GM12878 (cell line): ENCODE measurements at regions not wholly inside any gene's neighbourhood (a gene's known extent, or its start where the extent isn't known, plus 50 kb on each side); places are given as distances from the start of the nearest gene placed in this dataset.

ENCODE experiments used
- ATAC-seq: fragments of 200-7000 bp; cut with Tn5 transposase; 3 replicates; pipeline ENCODE4 v1.9.1; 2020; ENCODE audit warnings: mild to moderate bottlenecking, moderate library complexity
- BruUV-seq: library from RNA; stranded (reverse); fragments of 400-500 nt; replicated peaks from 2 replicates; lab custom pipeline; 2021; lab: Mats Ljungman, UMichigan
- CTCF ChIA-PET: fragments of 300-600 bp; sonication (Branson Sonifier 250); formaldehyde crosslinking; extraction: SDS; loops from one replicate; lab custom pipeline; 2021; ENCODE audit warnings: inconsistent platforms; lab: Yijun Ruan, JAX
- POLR2A ChIA-PET: fragments of 350-600 bp; formaldehyde crosslinking; extraction: SDS; loops from one replicate; lab custom pipeline; 2021; ENCODE audit warnings: inconsistent platforms; lab: Charles Lee
- RAD21 ChIA-PET: fragments of 300-600 bp; sonication (Branson Sonifier 250); formaldehyde crosslinking; loops from one replicate; lab custom pipeline; 2023; ENCODE audit warnings: antibody characterized with exemption; ENCODE audit not compliant: unreplicated experiment; lab: Charles Lee
- SMC1A ChIA-PET: fragments of 300-600 bp; sonication (Branson Sonifier 250); formaldehyde crosslinking; loops from one replicate; lab custom pipeline; 2023; ENCODE audit not compliant: unreplicated experiment, uncharacterized antibody; lab: Charles Lee
- DNase-seq: peaks from one replicate; pipeline ENCODE4 v3.0.0-alpha.2; 2011; ENCODE audit warnings: low read depth, low spot score
- FAIRE-seq: peaks from 3 replicates; lab custom pipeline; 2011; peaks lifted over from hg19 to GRCh38; lab: Jason Lieb, UNC
- H2AFZ ChIP-seq: 2 replicates; pipeline ENCODE4 v1.6.0; 2011; ENCODE audit warnings: low read depth, low read length, control low read depth; ENCODE audit not compliant: control insufficient read depth
- H3K27ac ChIP-seq: 2 replicates; pipeline ENCODE4 v1.5.1; 2011; ENCODE audit warnings: control low read depth; ENCODE audit not compliant: control insufficient read depth, insufficient read depth
- H3K27me3 ChIP-seq, 2 experiments: replicated peaks in 1 of 2; 2 replicates each; pipeline versions ENCODE4 v1.6.0 to v1.6.1; 2011; ENCODE audit warnings: low read length in 1 of 2; ENCODE audit not compliant: control insufficient read depth in 2 of 2, insufficient read depth in 2 of 2
- H3K36me3 ChIP-seq, 2 experiments: 2 replicates each; pipeline ENCODE4 v1.5.1; 2011; ENCODE audit warnings: low read length in 1 of 2; ENCODE audit not compliant: control insufficient read depth in 2 of 2, insufficient read depth in 2 of 2
- H3K4me1 ChIP-seq: 2 replicates; pipeline ENCODE4 v1.6.1; 2011; ENCODE audit warnings: mild to moderate bottlenecking, low read length, moderate library complexity, mixed read lengths; ENCODE audit not compliant: control insufficient read depth, insufficient read depth
- H3K4me2 ChIP-seq: 2 replicates; pipeline ENCODE4 v1.6.0; 2011; ENCODE audit warnings: control low read depth; ENCODE audit not compliant: control insufficient read depth, insufficient read depth
- H3K4me3 ChIP-seq: fragments of 200-600 bp; sonication (generic); 2 replicates; pipeline ENCODE4 v1.5.1; 2016
- H3K79me2 ChIP-seq: 2 replicates; pipeline ENCODE4 v1.6.0; 2011; ENCODE audit warnings: low read length; ENCODE audit not compliant: control insufficient read depth, insufficient read depth
- H3K9ac ChIP-seq: 2 replicates; pipeline ENCODE4 v1.8.0; 2011; ENCODE audit warnings: low read length, control low read depth, mixed read lengths; ENCODE audit not compliant: control insufficient read depth, insufficient read depth
- H3K9me3 ChIP-seq: replicated peaks from 3 replicates; pipeline ENCODE4 v1.5.1; 2011; ENCODE audit warnings: mild to moderate bottlenecking, low read length; ENCODE audit not compliant: control insufficient read depth, insufficient read depth
- H4K20me1 ChIP-seq: 2 replicates; pipeline ENCODE4 v1.6.0; 2011; ENCODE audit not compliant: control insufficient read depth, insufficient read depth
- ATF2 ChIP-seq: IDR thresholded peaks from 2 replicates; pipeline ENCODE4 v1.6.1; 2012; ENCODE audit warnings: low read length, inconsistent platforms
- ATF7 ChIP-seq: fragments of 450-650 bp; IDR thresholded peaks from 2 replicates; pipeline ENCODE4 v1.6.1; 2016; ENCODE audit warnings: low read depth, mild to moderate bottlenecking
- DPF2 ChIP-seq: fragments of 450-650 bp; IDR thresholded peaks from 2 replicates; pipeline ENCODE4 v1.6.1; 2017; ENCODE audit warnings: mild to moderate bottlenecking
- HCFC1 ChIP-seq: fragments of 150-350 bp; IDR thresholded peaks from 2 replicates; pipeline ENCODE4 v1.6.1; 2014; ENCODE audit warnings: low read length
- MLLT1 ChIP-seq: fragments of 450-650 bp; IDR thresholded peaks from 2 replicates; pipeline ENCODE4 v1.6.1; 2016; ENCODE audit warnings: mild to moderate bottlenecking
- REST ChIP-seq: IDR thresholded peaks from 2 replicates; pipeline ENCODE4 v1.6.1; 2012; ENCODE audit warnings: mild to moderate bottlenecking, low read depth, low read length
- SIX5 ChIP-seq: IDR thresholded peaks from 2 replicates; pipeline ENCODE4 v1.6.1; 2011; ENCODE audit warnings: mild to moderate bottlenecking, low read depth, low read length, moderate library complexity; ENCODE audit not compliant: severe bottlenecking
- SMAD5 ChIP-seq: IDR thresholded peaks from 2 replicates; pipeline ENCODE4 v1.6.1; 2016; ENCODE audit warnings: antibody characterized with exemption, low read depth
- SPI1 ChIP-seq: IDR thresholded peaks from 2 replicates; pipeline ENCODE4 v1.6.1; 2011; ENCODE audit warnings: low read depth, mild to moderate bottlenecking, low read length, moderate library complexity, borderline replicate concordance; ENCODE audit not compliant: insufficient read depth
- SRF ChIP-seq, 2 experiments: IDR thresholded peaks; 2 replicates each; pipeline ENCODE4 v1.6.1; 2011; ENCODE audit warnings: low read depth in 2 of 2, low read length in 2 of 2, mild to moderate bottlenecking in 1 of 2, moderate library complexity in 1 of 2
- TCF7 ChIP-seq: IDR thresholded peaks from 2 replicates; pipeline ENCODE4 v1.6.1; 2014; ENCODE audit warnings: antibody characterized with exemption, borderline replicate concordance
- ZBTB33 ChIP-seq: fragments of 450-650 bp; IDR thresholded peaks from 2 replicates; pipeline ENCODE4 v1.6.1; 2017; ENCODE audit warnings: mild to moderate bottlenecking
- ZNF622 ChIP-seq: fragments of 450-650 bp; IDR thresholded peaks from 2 replicates; pipeline ENCODE4 v1.6.1; 2017; ENCODE audit warnings: mild to moderate bottlenecking, inconsistent platforms
- WGBS: methylation state at CpG from one replicate; pipeline ENCODE4 v1.1.6; 2016; ENCODE audit warnings: low lambda C conversion rate; ENCODE audit not compliant: insufficient replicate concordance, insufficient coverage; ENCODE audit errors: missing lambda C conversion rate; 5-methylcytosine and 5-hydroxymethylcytosine counted together
- in situ Hi-C: fragments of 300-500 bp; cut with MboI; formaldehyde crosslinking; loops from 9 replicates; pipeline ENCODE4 v1.14.3; 2018; ENCODE audit warnings: mixed read lengths
- intact Hi-C: fragments of 100-400 bp; cut with micrococcal nuclease; formaldehyde crosslinking; loops from one replicate; pipeline ENCODE4 v1.14.2; 2022; ENCODE audit not compliant: unreplicated experiment

GRCh38 chr1:204742676-204743251 is 57.2 kb upstream of the LRRN2 start:
- RAD21 ChIA-PET: no interaction called here
- no peak overlapping the region for H3K4me3 ChIP-seq
- WGBS: 21% methylated on average over 8 of the region's 8 CpGs
- POLR2A ChIA-PET: no interaction called here
- DNase-seq (no peak), ATAC-seq (no peak), FAIRE-seq (no peak)
- no peaks in the 10 kb centered on the region for H3K4me1 ChIP-seq
- in situ Hi-C loops: no loop called here
- no TSS peak for BruUV-seq
- H3K36me3 ChIP-seq: no peaks in the 10 kb centered on the region
- no peak overlapping the region for H3K27ac ChIP-seq
- no peaks in the 10 kb centered on the region for H3K79me2 ChIP-seq
- H3K9ac ChIP-seq: no peak overlapping the region
- no peaks in the 10 kb centered on the region; the same call in 1 of the 3 replicates for H3K9me3 ChIP-seq
- no peaks in the 10 kb centered on the region for H3K27me3 ChIP-seq
- H2AFZ ChIP-seq: no peak overlapping the region
- SMC1A ChIA-PET: interaction anchor here (1.0 kb wide), 1 partner anchor 10 kb away, joined by 3 read pairs; no protein-coding TSS in a partner anchor
- CTCF ChIA-PET: no interaction called here
- no peak overlapping the region for H3K4me2 ChIP-seq
- intact Hi-C loops: no loop called here
- H4K20me1 ChIP-seq: no peaks in the 10 kb centered on the region
- TF ChIP-seq TCF7 (no peak), ZNF622 (no peak), ATF7 (no peak), SRF (IDR thresholded peaks at IDR 0.05; ENCODE audit: low read depth in 2 of 2, low read length in 2 of 2) (no peak), MLLT1 (no peak), REST (no peak), SMAD5 (no peak), HCFC1 (no peak), DPF2 (no peak), ATF2 (no peak), ZBTB33 (no peak), SIX5 (no peak), SPI1 (no peak)
